Bronchial epithelial cell (primary cell): ENCODE measurements at regions not wholly inside any gene's neighbourhood (a gene's known extent, or its start where the extent isn't known, plus 50 kb on each side); places are given as distances from the start of the nearest gene placed in this dataset.

ENCODE experiments used
- DNase-seq: peaks from one replicate; pipeline ENCODE4 v3.0.0-alpha.2; 2010; ENCODE audit warnings: low read depth
- FAIRE-seq: peaks from 2 replicates; lab custom pipeline; 2011; peaks lifted over from hg19 to GRCh38; lab: Jason Lieb, UNC
- H3K27me3 ChIP-seq: 2 replicates; pipeline ENCODE4 v1.5.1; 2011; ENCODE audit warnings: low read length; ENCODE audit not compliant: control insufficient read depth, insufficient read depth
- H3K36me3 ChIP-seq: 2 replicates; pipeline ENCODE4 v1.5.1; 2011; ENCODE audit warnings: low read length; ENCODE audit not compliant: control insufficient read depth, insufficient read depth
- H3K4me3 ChIP-seq: 2 replicates; pipeline ENCODE4 v1.5.1; 2011; ENCODE audit warnings: mild to moderate bottlenecking, low read depth, low read length, control low read depth
- TF ChIP-seq, protein P1 (sequence below): IDR thresholded peaks from 2 replicates; pipeline ENCODE4 v1.5.1; 2011; ENCODE audit warnings: mild to moderate bottlenecking, moderate library complexity, low read length, control low read depth, inconsistent platforms; ENCODE audit not compliant: insufficient read depth, severe bottlenecking

DNA sequence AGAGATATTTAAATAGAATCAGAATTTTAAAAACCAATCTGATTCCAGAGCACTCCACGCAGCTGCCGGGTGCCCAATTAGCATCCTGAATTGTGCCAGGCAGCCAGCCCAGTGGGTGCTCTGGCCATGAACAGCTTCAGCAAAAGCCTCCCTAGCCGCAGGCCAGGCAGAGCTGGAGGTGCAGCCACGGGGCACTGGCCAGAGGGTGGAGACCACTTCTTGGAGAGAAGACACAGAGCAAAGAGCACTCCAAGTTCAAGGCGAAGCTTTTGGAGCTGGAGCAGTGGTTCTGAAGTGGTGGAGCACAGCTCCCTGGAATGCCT, 475.6 kb upstream of the PROK2 start:
- Histone ChIP-seq H3K36me3 (no peaks in the 10 kb centered on the region), H3K4me3 (no peak overlapping the region), H3K27me3 (peaks cover 13% of the 10 kb centered on the region)
- no peak for DNase-seq
- TF ChIP-seq, protein P1, sequence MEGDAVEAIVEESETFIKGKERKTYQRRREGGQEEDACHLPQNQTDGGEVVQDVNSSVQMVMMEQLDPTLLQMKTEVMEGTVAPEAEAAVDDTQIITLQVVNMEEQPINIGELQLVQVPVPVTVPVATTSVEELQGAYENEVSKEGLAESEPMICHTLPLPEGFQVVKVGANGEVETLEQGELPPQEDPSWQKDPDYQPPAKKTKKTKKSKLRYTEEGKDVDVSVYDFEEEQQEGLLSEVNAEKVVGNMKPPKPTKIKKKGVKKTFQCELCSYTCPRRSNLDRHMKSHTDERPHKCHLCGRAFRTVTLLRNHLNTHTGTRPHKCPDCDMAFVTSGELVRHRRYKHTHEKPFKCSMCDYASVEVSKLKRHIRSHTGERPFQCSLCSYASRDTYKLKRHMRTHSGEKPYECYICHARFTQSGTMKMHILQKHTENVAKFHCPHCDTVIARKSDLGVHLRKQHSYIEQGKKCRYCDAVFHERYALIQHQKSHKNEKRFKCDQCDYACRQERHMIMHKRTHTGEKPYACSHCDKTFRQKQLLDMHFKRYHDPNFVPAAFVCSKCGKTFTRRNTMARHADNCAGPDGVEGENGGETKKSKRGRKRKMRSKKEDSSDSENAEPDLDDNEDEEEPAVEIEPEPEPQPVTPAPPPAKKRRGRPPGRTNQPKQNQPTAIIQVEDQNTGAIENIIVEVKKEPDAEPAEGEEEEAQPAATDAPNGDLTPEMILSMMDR = no peak
- FAIRE-seq = no peak

- TF ChIP-seq, protein P1 = no peak
- no peaks in the 10 kb centered on the region for H3K36me3 ChIP-seq
- FAIRE-seq (no peak), DNase-seq (no peak)
- H3K27me3 ChIP-seq = peaks cover 13% of the 10 kb centered on the region
- no peak overlapping the region for H3K4me3 ChIP-seq
These were observed 475.0 kb upstream of the PROK2 start for GRCh38 chr3:72259755-72260587.

DNA sequence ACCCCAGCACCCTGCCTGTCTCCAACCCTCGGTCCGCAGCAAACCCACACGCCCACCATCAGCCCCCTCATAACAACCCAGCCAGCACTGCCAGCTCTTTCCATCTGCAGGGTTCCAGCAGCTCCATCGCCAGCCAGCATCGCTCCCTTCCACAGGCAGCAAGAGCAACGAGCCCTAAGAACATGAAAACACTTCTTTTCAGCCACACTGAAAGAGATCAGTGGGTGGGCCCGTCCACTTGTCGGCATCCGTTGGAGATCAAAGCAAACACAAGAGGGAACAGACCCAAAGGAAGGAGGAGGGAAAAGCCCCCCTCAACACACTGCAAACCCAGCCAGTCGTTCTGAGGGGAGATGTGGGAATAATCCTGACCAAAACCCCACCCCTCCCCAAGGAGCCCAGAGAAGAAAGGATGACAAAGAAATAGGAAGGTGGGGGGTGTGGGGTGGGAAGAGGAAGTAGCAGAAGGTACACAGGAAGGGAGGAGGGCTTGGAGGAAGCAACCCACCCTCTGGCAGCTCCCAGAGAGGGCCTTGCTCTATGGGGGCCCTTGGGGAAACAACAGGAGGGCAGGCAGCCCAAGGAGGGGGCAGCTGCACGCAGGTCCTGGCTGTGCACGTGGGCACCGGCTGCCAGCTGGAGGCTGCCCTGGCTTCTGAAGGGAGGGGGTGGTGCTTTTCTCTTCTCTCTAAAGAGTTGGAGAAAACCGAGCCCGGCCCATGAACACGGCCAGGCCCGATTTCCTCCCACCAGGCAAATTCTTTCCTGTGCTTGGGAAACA, 473.6 kb upstream of the PROK2 start:
- H3K36me3 ChIP-seq = no peaks in the 10 kb centered on the region
- peaks cover 14% of the 10 kb centered on the region for H3K27me3 ChIP-seq
- TF ChIP-seq, protein P1 = no peak
- FAIRE-seq (no peak), DNase-seq (no peak)
- H3K4me3 ChIP-seq = no peak overlapping the region

DNA sequence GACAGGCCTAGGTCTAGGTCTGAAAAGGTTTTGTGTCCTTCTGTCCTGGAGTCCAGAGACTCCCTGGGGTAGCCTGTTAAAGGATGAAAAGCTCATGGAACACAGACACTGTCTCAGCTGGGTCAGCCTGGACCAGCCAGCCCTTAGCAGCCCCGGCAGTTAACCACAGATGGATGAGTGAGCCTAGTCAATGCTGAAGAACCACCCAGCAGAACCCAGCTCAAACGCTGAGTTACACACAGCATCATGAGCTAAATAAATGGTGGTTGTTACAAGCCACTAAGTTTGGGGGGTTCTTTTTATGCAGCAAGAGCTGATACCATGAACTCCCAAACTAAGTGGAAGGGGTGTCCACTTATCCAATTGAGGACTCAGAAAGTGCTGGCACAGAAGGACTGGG, 472.8 kb upstream of the PROK2 start:
- no peak for FAIRE-seq

DNA sequence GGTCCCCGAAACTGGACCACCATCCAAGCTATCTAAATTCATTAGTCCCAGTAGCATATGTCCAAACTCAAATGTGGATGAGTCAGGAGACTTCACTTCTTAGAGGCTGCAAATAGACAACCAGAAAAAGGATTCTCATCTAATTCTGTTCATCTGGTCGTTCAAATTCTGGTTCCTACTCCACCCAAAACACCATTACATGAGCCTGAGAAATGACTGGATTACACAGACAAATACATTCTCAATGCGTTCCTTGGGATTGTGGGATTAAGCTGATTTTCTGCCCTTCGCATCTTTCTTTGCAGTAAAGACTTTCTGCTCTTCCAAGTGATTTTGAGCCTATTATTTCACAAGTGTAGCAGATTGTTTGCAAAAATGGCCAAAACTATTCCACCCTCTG, 472.3 kb upstream of the PROK2 start:
- TF ChIP-seq, protein P1 = no peak
- DNase-seq = no peak
- FAIRE-seq = no peak
- no peak overlapping the region for H3K4me3 ChIP-seq
- H3K27me3 ChIP-seq = peaks cover 14% of the 10 kb centered on the region
- no peaks in the 10 kb centered on the region for H3K36me3 ChIP-seq

More for the DNA sequence above, 472.8 kb upstream of the PROK2 start:
- DNase-seq = no peak
- H3K27me3 ChIP-seq = peaks cover 14% of the 10 kb centered on the region
- no peak overlapping the region for H3K4me3 ChIP-seq
- no peaks in the 10 kb centered on the region for H3K36me3 ChIP-seq
- TF ChIP-seq, protein P1 = no peak
